ENCODE measurements at regions not wholly inside any gene's neighbourhood (a gene's known extent, or its start where the extent isn't known, plus 50 kb on each side); places are given as distances from the start of the nearest gene placed in this dataset.

DNA sequence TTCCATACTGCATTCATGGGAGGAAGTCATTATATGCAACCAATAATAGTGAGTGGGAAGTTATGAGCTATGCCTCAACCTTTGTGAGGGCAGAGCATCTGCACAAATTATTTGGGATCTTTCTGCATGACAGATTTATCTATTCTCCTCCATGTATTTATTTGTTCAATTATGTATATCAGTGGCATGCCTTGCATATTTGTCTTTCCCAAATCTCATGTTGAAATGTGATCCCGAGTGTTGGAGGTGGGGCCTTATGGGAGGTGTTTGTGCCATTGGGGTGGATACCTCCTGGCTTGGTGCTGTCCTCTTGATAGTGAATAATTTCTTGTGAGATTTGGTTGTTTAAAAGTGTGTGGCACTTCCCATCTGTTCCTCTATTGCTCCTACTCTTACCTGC, 1246.0 kb upstream of the CITED2 start:
- Histone ChIP-seq H3K9me3 (no peaks in the 10 kb centered on the region), H3K4me3 (no peak overlapping the region), H3K4me1 (replicated peaks) (no peaks in the 10 kb centered on the region), H3K27ac (no peak overlapping the region), H3K27me3 (replicated peaks; ENCODE audit: insufficient read depth) (no peaks in the 10 kb centered on the region), H3K36me3 (no peaks in the 10 kb centered on the region)
- no peak for DNase-seq (ENCODE audit: low spot score)
- intact Hi-C loops (cut with DNase I): no loop called here
- WGBS: 80% methylated on average over 1 of the region's 1 CpG
- no peak for TF ChIP-seq POLR2A (IDR thresholded peaks at IDR 0.05)
- no peak for TF ChIP-seq POLR2AphosphoS5 (IDR thresholded peaks at IDR 0.05)
- TF ChIP-seq, protein P1, sequence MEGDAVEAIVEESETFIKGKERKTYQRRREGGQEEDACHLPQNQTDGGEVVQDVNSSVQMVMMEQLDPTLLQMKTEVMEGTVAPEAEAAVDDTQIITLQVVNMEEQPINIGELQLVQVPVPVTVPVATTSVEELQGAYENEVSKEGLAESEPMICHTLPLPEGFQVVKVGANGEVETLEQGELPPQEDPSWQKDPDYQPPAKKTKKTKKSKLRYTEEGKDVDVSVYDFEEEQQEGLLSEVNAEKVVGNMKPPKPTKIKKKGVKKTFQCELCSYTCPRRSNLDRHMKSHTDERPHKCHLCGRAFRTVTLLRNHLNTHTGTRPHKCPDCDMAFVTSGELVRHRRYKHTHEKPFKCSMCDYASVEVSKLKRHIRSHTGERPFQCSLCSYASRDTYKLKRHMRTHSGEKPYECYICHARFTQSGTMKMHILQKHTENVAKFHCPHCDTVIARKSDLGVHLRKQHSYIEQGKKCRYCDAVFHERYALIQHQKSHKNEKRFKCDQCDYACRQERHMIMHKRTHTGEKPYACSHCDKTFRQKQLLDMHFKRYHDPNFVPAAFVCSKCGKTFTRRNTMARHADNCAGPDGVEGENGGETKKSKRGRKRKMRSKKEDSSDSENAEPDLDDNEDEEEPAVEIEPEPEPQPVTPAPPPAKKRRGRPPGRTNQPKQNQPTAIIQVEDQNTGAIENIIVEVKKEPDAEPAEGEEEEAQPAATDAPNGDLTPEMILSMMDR (IDR thresholded peaks at IDR 0.05): no peak

DNA sequence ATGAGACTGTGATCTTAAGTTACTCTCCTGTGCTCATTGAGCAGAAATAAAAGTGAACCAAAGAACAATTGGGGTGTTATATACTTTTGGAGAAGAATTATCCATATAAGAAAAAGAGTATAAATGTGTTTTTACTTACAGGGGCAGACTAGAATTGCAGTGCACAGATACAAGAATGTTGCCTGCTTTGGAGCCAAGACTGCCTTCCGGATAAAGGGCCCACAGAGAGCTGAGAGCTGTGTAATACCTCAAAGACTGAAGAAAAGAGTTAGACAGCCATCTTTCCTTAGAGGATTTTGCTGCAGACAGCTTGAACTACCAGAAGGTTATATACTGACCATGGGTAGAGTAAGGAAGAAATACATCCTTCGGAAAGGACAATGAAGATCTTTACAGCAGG, 1235.5 kb upstream of the CITED2 start:
- H3K4me1 ChIP-seq (replicated peaks): no peaks in the 10 kb centered on the region
- TF ChIP-seq POLR2AphosphoS5 (IDR thresholded peaks at IDR 0.05) (no peak), POLR2A (IDR thresholded peaks at IDR 0.05) (no peak)
- TF ChIP-seq, protein P1 (IDR thresholded peaks at IDR 0.05): no peak
- no peak for DNase-seq (ENCODE audit: low spot score)
- H3K36me3 ChIP-seq: no peaks in the 10 kb centered on the region
- no peaks in the 10 kb centered on the region for H3K9me3 ChIP-seq
- H3K4me3 ChIP-seq: no peak overlapping the region
- WGBS: 84% methylated on average over 2 of the region's 2 CpGs
- no peaks in the 10 kb centered on the region for H3K27me3 ChIP-seq (replicated peaks; ENCODE audit: insufficient read depth)
- intact Hi-C loops (cut with DNase I): no loop called here
- no peak overlapping the region for H3K27ac ChIP-seq

DNA sequence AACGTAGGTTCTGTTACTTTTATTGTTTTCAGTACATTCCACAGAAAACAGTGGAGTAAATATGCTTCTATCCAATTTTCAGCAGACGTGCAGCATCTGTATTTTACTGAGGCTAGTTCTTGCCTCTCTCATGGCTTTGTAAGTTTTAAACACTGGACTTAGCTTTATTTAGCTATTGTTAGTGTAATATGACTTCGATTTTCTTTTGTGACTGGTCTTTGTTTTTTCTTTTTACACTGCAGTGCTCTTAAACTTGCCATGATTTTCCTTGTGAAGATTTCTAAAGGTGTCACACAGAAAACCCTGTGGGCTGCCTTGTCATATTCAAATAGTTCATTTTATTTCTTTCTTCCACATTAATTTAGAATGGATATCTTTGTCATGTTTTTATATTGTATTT, 1234.9 kb upstream of the CITED2 start:
- Histone ChIP-seq H3K27ac (no peak overlapping the region), H3K36me3 (no peaks in the 10 kb centered on the region), H3K9me3 (no peaks in the 10 kb centered on the region), H3K27me3 (replicated peaks; ENCODE audit: insufficient read depth) (no peaks in the 10 kb centered on the region), H3K4me1 (replicated peaks) (no peaks in the 10 kb centered on the region), H3K4me3 (no peak overlapping the region)
- WGBS: 74% methylated on average over 3 of the region's 3 CpGs
- TF ChIP-seq, protein P1 (IDR thresholded peaks at IDR 0.05): no peak
- TF ChIP-seq POLR2A (IDR thresholded peaks at IDR 0.05) (no peak), POLR2AphosphoS5 (IDR thresholded peaks at IDR 0.05) (no peak)
- intact Hi-C loops (cut with DNase I): no loop called here
- DNase-seq (ENCODE audit: low spot score): no peak

DNA sequence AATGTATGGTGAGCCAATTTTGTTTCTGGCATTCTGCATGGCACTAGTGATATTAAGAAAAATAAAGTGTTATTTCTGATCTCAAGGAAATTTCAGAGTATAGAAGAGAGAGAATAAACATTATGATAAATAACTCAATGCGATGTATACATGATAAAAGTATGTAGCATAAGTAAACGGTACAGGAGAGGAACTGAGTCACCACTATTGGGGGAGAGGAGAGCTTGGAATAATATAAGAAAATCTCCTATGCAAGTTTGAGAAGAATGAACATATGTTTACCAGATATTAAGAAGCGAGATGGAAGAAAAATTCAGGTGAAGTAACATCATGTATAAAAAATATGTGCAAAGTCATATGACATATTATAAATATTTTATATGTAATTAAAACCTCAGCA, 1230.3 kb upstream of the CITED2 start:
- H3K27me3 ChIP-seq (replicated peaks; ENCODE audit: insufficient read depth): no peaks in the 10 kb centered on the region
- DNase-seq (ENCODE audit: low spot score): no peak
- no peaks in the 10 kb centered on the region for H3K9me3 ChIP-seq
- H3K4me1 ChIP-seq (replicated peaks): no peaks in the 10 kb centered on the region
- intact Hi-C loops (cut with DNase I): no loop called here
- TF ChIP-seq POLR2A (IDR thresholded peaks at IDR 0.05): no peak
- TF ChIP-seq, protein P1 (IDR thresholded peaks at IDR 0.05): no peak
- TF ChIP-seq POLR2AphosphoS5 (IDR thresholded peaks at IDR 0.05): no peak
- no peak overlapping the region for H3K4me3 ChIP-seq
- H3K36me3 ChIP-seq: no peaks in the 10 kb centered on the region
- H3K27ac ChIP-seq: no peak overlapping the region
- 94% methylated on average over 3 of the region's 3 CpGs for WGBS

DNA sequence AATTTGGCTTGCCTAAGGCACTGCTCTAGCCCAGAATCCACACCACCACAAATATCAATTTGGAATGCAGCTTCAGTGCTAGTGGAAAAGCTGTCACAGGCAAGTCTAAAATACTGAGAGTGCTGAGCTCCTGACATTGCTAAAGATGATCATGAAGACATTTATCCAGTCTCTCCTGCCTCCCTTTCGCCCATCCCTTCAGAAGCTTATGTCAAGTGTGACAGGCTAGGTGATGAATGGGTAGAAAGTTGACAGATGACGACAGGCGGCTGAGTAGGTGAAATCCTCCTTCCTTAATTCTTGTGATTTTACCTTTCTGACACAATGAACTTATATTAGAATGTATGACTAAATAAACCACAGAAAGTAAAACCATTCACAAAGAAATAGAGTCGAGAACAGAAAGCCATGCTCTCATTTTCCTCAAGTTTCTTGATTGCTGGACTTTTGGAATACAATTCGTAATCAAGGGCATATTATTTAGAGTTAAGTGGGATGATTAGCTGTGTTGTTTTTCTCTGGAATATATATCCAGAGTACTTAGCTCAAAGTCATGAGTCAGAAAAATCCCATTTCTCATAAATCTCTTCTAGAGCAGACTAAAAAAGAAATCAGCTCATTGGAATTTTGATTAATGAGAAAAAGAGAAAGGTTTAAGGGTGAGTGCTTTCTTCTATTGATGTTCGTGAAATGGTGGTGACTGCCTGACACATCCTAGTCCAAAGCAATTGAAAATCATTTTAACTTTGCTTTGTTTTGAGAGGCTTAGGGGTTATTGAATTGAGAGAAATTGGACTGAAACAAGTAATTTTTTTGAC, 1228.2 kb upstream of the CITED2 start:
- 93% methylated on average over 6 of the region's 6 CpGs for WGBS
- H3K36me3 ChIP-seq: no peaks in the 10 kb centered on the region
- H3K27me3 ChIP-seq (replicated peaks; ENCODE audit: insufficient read depth): no peaks in the 10 kb centered on the region
- no peak for DNase-seq (ENCODE audit: low spot score)
- no peaks in the 10 kb centered on the region for H3K9me3 ChIP-seq
- no peak overlapping the region for H3K27ac ChIP-seq
- intact Hi-C loops (cut with DNase I): no loop called here
- H3K4me1 ChIP-seq (replicated peaks): no peaks in the 10 kb centered on the region
- H3K4me3 ChIP-seq: no peak overlapping the region
- TF ChIP-seq POLR2AphosphoS5 (IDR thresholded peaks at IDR 0.05) (no peak), POLR2A (IDR thresholded peaks at IDR 0.05) (no peak)
- TF ChIP-seq, protein P1 (IDR thresholded peaks at IDR 0.05): no peak
